IMR-90 (cell line): ENCODE measurements at regions not wholly inside any gene's neighbourhood (a gene's known extent, or its start where the extent isn't known, plus 50 kb on each side); places are given as distances from the start of the nearest gene placed in this dataset.

ENCODE experiments used
- ATAC-seq: fragments of 200-7000 bp; cut with Tn5 transposase; 2 replicates; pipeline ENCODE4 v1.9.1; 2020; ENCODE audit warnings: low read depth, mild to moderate bottlenecking, moderate library complexity
- BruUV-seq: library from RNA; stranded (reverse); fragments of 400-500 nt; replicated peaks from 2 replicates; lab custom pipeline; 2021; lab: Mats Ljungman, UMichigan
- CTCF ChIA-PET: fragments of 300-600 bp; formaldehyde crosslinking; extraction: SDS; loops from one replicate; lab custom pipeline; 2021; ENCODE audit warnings: antibody characterized with exemption; lab: Yijun Ruan, JAX
- POLR2A ChIA-PET: fragments of 300-600 bp; sonication (Branson Sonifier 250); formaldehyde crosslinking; loops from one replicate; lab custom pipeline; 2022; ENCODE audit warnings: antibody characterized with exemption; ENCODE audit not compliant: unreplicated experiment; lab: Charles Lee
- DNase-seq: peaks from one replicate; pipeline ENCODE4 v3.0.0; 2013
- H2AFZ ChIP-seq: replicated peaks from 2 replicates; pipeline ENCODE3; 2013; ENCODE audit warnings: low read length, mild to moderate bottlenecking; ENCODE audit not compliant: poor library complexity
- H2AK5ac ChIP-seq: 2 replicates; pipeline ENCODE4 v1.6.1; 2013; ENCODE audit warnings: low read depth, low read length, inconsistent platforms
- H2AK9ac ChIP-seq: replicated peaks from 2 replicates; pipeline ENCODE3; 2013; ENCODE audit warnings: mild to moderate bottlenecking, low read depth, low read length, moderate library complexity; ENCODE audit not compliant: poor library complexity
- H2BK120ac ChIP-seq: 2 replicates; pipeline ENCODE4 v1.6.1; 2013; ENCODE audit warnings: low read depth, low read length, inconsistent platforms
- H2BK15ac ChIP-seq: 3 replicates; pipeline ENCODE4 v1.6.1; 2013; ENCODE audit warnings: low read depth, low read length, inconsistent platforms
- H2BK20ac ChIP-seq: 2 replicates; pipeline ENCODE4 v1.6.1; 2013; ENCODE audit warnings: low read depth, mild to moderate bottlenecking, inconsistent platforms, low read length, moderate library complexity
- H2BK5ac ChIP-seq: 2 replicates; pipeline ENCODE4 v1.6.1; 2013; ENCODE audit warnings: mild to moderate bottlenecking, low read depth, low read length, inconsistent platforms; ENCODE audit not compliant: poor library complexity, severe bottlenecking
- H3K14ac ChIP-seq: replicated peaks from 2 replicates; pipeline ENCODE4 v1.6.1; 2013; ENCODE audit warnings: low read depth, low read length, inconsistent platforms
- H3K18ac ChIP-seq: 2 replicates; pipeline ENCODE4 v1.6.1; 2013; ENCODE audit warnings: low read depth, low read length, control low read depth
- H3K23ac ChIP-seq: 2 replicates; pipeline ENCODE4 v1.6.1; 2013; ENCODE audit warnings: low read depth, low read length, inconsistent platforms
- H3K27ac ChIP-seq: 2 replicates; pipeline ENCODE4 v1.5.1; 2013; ENCODE audit warnings: mild to moderate bottlenecking, control low read depth, low read length; ENCODE audit not compliant: insufficient read depth
- H3K27me3 ChIP-seq: 2 replicates; pipeline ENCODE4 v1.6.1; 2013; ENCODE audit warnings: low read length; ENCODE audit not compliant: control insufficient read depth, insufficient read depth
- H3K36me3 ChIP-seq: 2 replicates; pipeline ENCODE4 v1.6.1; 2013; ENCODE audit warnings: low read length, mixed read lengths; ENCODE audit not compliant: control insufficient read depth, insufficient read depth
- H3K4ac ChIP-seq: 2 replicates; pipeline ENCODE4 v1.6.1; 2013; ENCODE audit warnings: low read depth, low read length, inconsistent platforms
- H3K4me1 ChIP-seq: 2 replicates; pipeline ENCODE4 v1.6.1; 2013; ENCODE audit warnings: low read length, mixed read lengths; ENCODE audit not compliant: control insufficient read depth, insufficient read depth
- H3K4me2 ChIP-seq: 2 replicates; pipeline ENCODE4 v1.6.1; 2013; ENCODE audit warnings: low read depth, mild to moderate bottlenecking, control low read depth, low read length, moderate library complexity
- H3K4me3 ChIP-seq: 2 replicates; pipeline ENCODE4 v1.5.1; 2013; ENCODE audit warnings: low read depth, mild to moderate bottlenecking, control low read depth, low read length, moderate library complexity; ENCODE audit not compliant: insufficient read depth
- H3K56ac ChIP-seq: 2 replicates; pipeline ENCODE4 v1.6.1; 2013; ENCODE audit warnings: low read length, inconsistent platforms; ENCODE audit not compliant: insufficient read depth; ENCODE audit errors: extremely low read depth
- H3K79me1 ChIP-seq, 2 experiments: 2 replicates each; pipeline ENCODE4 v1.6.1; 2013; ENCODE audit warnings: low read length in 2 of 2, inconsistent platforms in 1 of 2, low read depth in 1 of 2
- H3K9ac ChIP-seq: 2 replicates; pipeline ENCODE4 v1.6.1; 2013; ENCODE audit warnings: low read depth, low read length, control low read depth
- H3K9me1 ChIP-seq: 2 replicates; pipeline ENCODE4 v1.6.1; 2013; ENCODE audit warnings: low read length, inconsistent platforms; ENCODE audit not compliant: insufficient read depth
- H3K9me3 ChIP-seq: 2 replicates; pipeline ENCODE4 v1.6.1; 2013; ENCODE audit warnings: low read length; ENCODE audit not compliant: control insufficient read depth, insufficient read depth
- H4K20me1 ChIP-seq: 2 replicates; pipeline ENCODE4 v1.6.1; 2013; ENCODE audit warnings: low read length, inconsistent platforms; ENCODE audit not compliant: insufficient read depth
- H4K5ac ChIP-seq: 2 replicates; pipeline ENCODE4 v1.6.1; 2013; ENCODE audit warnings: mild to moderate bottlenecking, low read depth, low read length, control low read depth
- H4K8ac ChIP-seq, 2 experiments: 2 replicates each; pipeline ENCODE4 v1.6.1; 2013; ENCODE audit warnings: low read depth in 2 of 2, low read length in 2 of 2, control low read depth in 1 of 2, inconsistent platforms in 1 of 2
- H4K91ac ChIP-seq: 2 replicates; pipeline ENCODE4 v1.6.1; 2013; ENCODE audit warnings: low read depth, low read length, inconsistent platforms; ENCODE audit not compliant: insufficient read depth
- BHLHE40 ChIP-seq: fragments of 150-350 bp; IDR thresholded peaks from 2 replicates; pipeline ENCODE4 v1.6.1; 2016; ENCODE audit warnings: mild to moderate bottlenecking, low read depth, low read length
- CHD1 ChIP-seq: IDR thresholded peaks from 2 replicates; pipeline ENCODE4 v1.6.1; 2012; ENCODE audit warnings: low read depth, low read length, improper control_type of control experiment
- MXI1 ChIP-seq: IDR thresholded peaks from 2 replicates; pipeline ENCODE4 v1.6.1; 2012; ENCODE audit warnings: low read depth, mild to moderate bottlenecking, low read length, moderate library complexity, borderline replicate concordance
- NFE2L2 ChIP-seq: fragments of 150-350 bp; IDR thresholded peaks from 2 replicates; pipeline ENCODE4 v1.6.1; 2016; ENCODE audit warnings: low read depth, mild to moderate bottlenecking, low read length
- POLR2A ChIP-seq: IDR thresholded peaks from 2 replicates; pipeline ENCODE4 v1.6.1; 2012; ENCODE audit warnings: mild to moderate bottlenecking, low read depth, low read length
- WGBS, 2 experiments: methylation state at CpG; one replicate each; pipeline versions ENCODE4 v1.1.5 to v1.1.7; 2013; ENCODE audit warnings: missing lambda C conversion rate in 2 of 2; ENCODE audit not compliant: insufficient read length in 1 of 2; ENCODE audit errors: extremely low coverage in 2 of 2; 5-methylcytosine and 5-hydroxymethylcytosine counted together
- dilution Hi-C: fragments of 300-500 bp; cut with HindIII; formaldehyde crosslinking; loops from one replicate; pipeline ENCODE4 v1.14.3; 2018; ENCODE audit warnings: low sequenced_read_pairs; ENCODE audit not compliant: unreplicated experiment
- in situ Hi-C: fragments of 300-500 bp; cut with MboI; formaldehyde crosslinking; loops from 3 replicates; pipeline ENCODE4 v1.14.3; 2019; ENCODE audit warnings: low sequenced_read_pairs, inconsistent platforms, mixed read lengths
- intact Hi-C: fragments of 100-400 bp; cut with micrococcal nuclease; formaldehyde crosslinking; loops from 2 replicates; pipeline ENCODE4 v1.10.0; 2022

GRCh38 chr9:124183772-124184171 is 74.0 kb upstream of the NEK6 start:
- H2BK15ac ChIP-seq: no peak overlapping the region
- no peak overlapping the region for H3K4me3 ChIP-seq
- ChIA-PET CTCF (interaction anchor here (0.7 kb wide), 1 partner anchor 37 kb away, joined by 3 read pairs; no protein-coding TSS in a partner anchor), POLR2A (no interaction called here)
- dilution Hi-C loops (no loop called here), in situ Hi-C loops (no loop called here), intact Hi-C loops (no loop called here)
- no peaks in the 10 kb centered on the region for H3K4me1 ChIP-seq
- no peak overlapping the region for H4K5ac ChIP-seq
- H3K27ac ChIP-seq: no peak overlapping the region
- no peaks in the 10 kb centered on the region for H3K9me1 ChIP-seq
- H2BK5ac ChIP-seq: no peak overlapping the region
- H3K14ac ChIP-seq: no peak overlapping the region
- H2AFZ ChIP-seq: no peak overlapping the region
- H3K4ac ChIP-seq: no peak overlapping the region
- H3K4me2 ChIP-seq: no peak overlapping the region
- TF ChIP-seq BHLHE40 (no peak), POLR2A (no peak), CHD1 (no peak), NFE2L2 (no peak), MXI1 (no peak)
- no peak overlapping the region for H2BK120ac ChIP-seq
- no peak overlapping the region for H4K8ac ChIP-seq
- no peak overlapping the region for H3K9ac ChIP-seq
- no peak overlapping the region for H2BK20ac ChIP-seq
- no TSS peak for BruUV-seq
- H3K56ac ChIP-seq: no peak overlapping the region
- peak overlapping the region; percentile 44 for H2AK9ac ChIP-seq
- ATAC-seq: no peak
- 80% methylated on average over 1 of the region's 3 CpGs; no CpG with 5 or more reads in 1 of the 2 experiments for WGBS, 2 experiments
- no peak overlapping the region for H4K91ac ChIP-seq
- H3K9me3 ChIP-seq: peaks cover 5% of the 10 kb centered on the region
- no peak overlapping the region for H3K23ac ChIP-seq
- H2AK5ac ChIP-seq: no peak overlapping the region
- H4K20me1 ChIP-seq: no peaks in the 10 kb centered on the region
- DNase-seq: no peak
- H3K79me1 ChIP-seq: no peaks in the 10 kb centered on the region
- no peaks in the 10 kb centered on the region for H3K36me3 ChIP-seq
- no peak overlapping the region for H3K18ac ChIP-seq
- H3K27me3 ChIP-seq: peaks cover 67% of the 10 kb centered on the region
